GM12878 (cell line): ENCODE measurements at regions not wholly inside any gene's neighbourhood (a gene's known extent, or its start where the extent isn't known, plus 50 kb on each side); places are given as distances from the start of the nearest gene placed in this dataset.

ENCODE experiments used
- ATAC-seq: fragments of 200-7000 bp; cut with Tn5 transposase; 3 replicates; pipeline ENCODE4 v1.9.1; 2020; ENCODE audit warnings: mild to moderate bottlenecking, moderate library complexity
- BruUV-seq: library from RNA; stranded (reverse); fragments of 400-500 nt; replicated peaks from 2 replicates; lab custom pipeline; 2021; lab: Mats Ljungman, UMichigan
- CTCF ChIA-PET: fragments of 300-600 bp; sonication (Branson Sonifier 250); formaldehyde crosslinking; extraction: SDS; loops from one replicate; lab custom pipeline; 2021; ENCODE audit warnings: inconsistent platforms; lab: Yijun Ruan, JAX
- POLR2A ChIA-PET: fragments of 350-600 bp; formaldehyde crosslinking; extraction: SDS; loops from one replicate; lab custom pipeline; 2021; ENCODE audit warnings: inconsistent platforms; lab: Charles Lee
- RAD21 ChIA-PET: fragments of 300-600 bp; sonication (Branson Sonifier 250); formaldehyde crosslinking; loops from one replicate; lab custom pipeline; 2023; ENCODE audit warnings: antibody characterized with exemption; ENCODE audit not compliant: unreplicated experiment; lab: Charles Lee
- SMC1A ChIA-PET: fragments of 300-600 bp; sonication (Branson Sonifier 250); formaldehyde crosslinking; loops from one replicate; lab custom pipeline; 2023; ENCODE audit not compliant: unreplicated experiment, uncharacterized antibody; lab: Charles Lee
- DNase-seq: peaks from one replicate; pipeline ENCODE4 v3.0.0-alpha.2; 2011; ENCODE audit warnings: low read depth, low spot score
- FAIRE-seq: peaks from 3 replicates; lab custom pipeline; 2011; peaks lifted over from hg19 to GRCh38; lab: Jason Lieb, UNC
- H2AFZ ChIP-seq: 2 replicates; pipeline ENCODE4 v1.6.0; 2011; ENCODE audit warnings: low read depth, low read length, control low read depth; ENCODE audit not compliant: control insufficient read depth
- H3K27ac ChIP-seq: 2 replicates; pipeline ENCODE4 v1.5.1; 2011; ENCODE audit warnings: control low read depth; ENCODE audit not compliant: control insufficient read depth, insufficient read depth
- H3K27me3 ChIP-seq, 2 experiments: replicated peaks in 1 of 2; 2 replicates each; pipeline versions ENCODE4 v1.6.0 to v1.6.1; 2011; ENCODE audit warnings: low read length in 1 of 2; ENCODE audit not compliant: control insufficient read depth in 2 of 2, insufficient read depth in 2 of 2
- H3K36me3 ChIP-seq, 2 experiments: 2 replicates each; pipeline ENCODE4 v1.5.1; 2011; ENCODE audit warnings: low read length in 1 of 2; ENCODE audit not compliant: control insufficient read depth in 2 of 2, insufficient read depth in 2 of 2
- H3K4me1 ChIP-seq: 2 replicates; pipeline ENCODE4 v1.6.1; 2011; ENCODE audit warnings: mild to moderate bottlenecking, low read length, moderate library complexity, mixed read lengths; ENCODE audit not compliant: control insufficient read depth, insufficient read depth
- H3K4me2 ChIP-seq: 2 replicates; pipeline ENCODE4 v1.6.0; 2011; ENCODE audit warnings: control low read depth; ENCODE audit not compliant: control insufficient read depth, insufficient read depth
- H3K4me3 ChIP-seq: fragments of 200-600 bp; sonication (generic); 2 replicates; pipeline ENCODE4 v1.5.1; 2016
- H3K79me2 ChIP-seq: 2 replicates; pipeline ENCODE4 v1.6.0; 2011; ENCODE audit warnings: low read length; ENCODE audit not compliant: control insufficient read depth, insufficient read depth
- H3K9ac ChIP-seq: 2 replicates; pipeline ENCODE4 v1.8.0; 2011; ENCODE audit warnings: low read length, control low read depth, mixed read lengths; ENCODE audit not compliant: control insufficient read depth, insufficient read depth
- H3K9me3 ChIP-seq: replicated peaks from 3 replicates; pipeline ENCODE4 v1.5.1; 2011; ENCODE audit warnings: mild to moderate bottlenecking, low read length; ENCODE audit not compliant: control insufficient read depth, insufficient read depth
- H4K20me1 ChIP-seq: 2 replicates; pipeline ENCODE4 v1.6.0; 2011; ENCODE audit not compliant: control insufficient read depth, insufficient read depth
- BACH1 ChIP-seq: fragments of 450-650 bp; IDR thresholded peaks from 2 replicates; pipeline ENCODE4 v1.6.1; 2017; ENCODE audit warnings: mild to moderate bottlenecking, borderline replicate concordance
- JUND ChIP-seq: IDR thresholded peaks from 2 replicates; pipeline ENCODE4 v1.6.1; 2012; ENCODE audit warnings: low read depth, mild to moderate bottlenecking, low read length, improper control_type of control experiment, moderate library complexity
- SMAD1 ChIP-seq: fragments of 450-650 bp; IDR thresholded peaks from 2 replicates; pipeline ENCODE4 v1.6.1; 2018; ENCODE audit warnings: mild to moderate bottlenecking, low read depth; ENCODE audit not compliant: partially characterized antibody
- USF1 ChIP-seq: IDR thresholded peaks from 2 replicates; pipeline ENCODE4 v1.6.1; 2011; ENCODE audit warnings: borderline replicate concordance, low read depth, mild to moderate bottlenecking, moderate library complexity, mixed read lengths, low read length; ENCODE audit not compliant: insufficient read depth; ENCODE audit errors: extremely low read length
- USF2 ChIP-seq: IDR thresholded peaks from 2 replicates; pipeline ENCODE4 v1.6.1; 2011; ENCODE audit warnings: low read depth, low read length, improper control_type of control experiment, borderline replicate concordance
- ZBTB40 ChIP-seq: fragments of 450-650 bp; IDR thresholded peaks from 2 replicates; pipeline ENCODE4 v1.6.1; 2016; ENCODE audit warnings: mild to moderate bottlenecking, moderate library complexity, borderline replicate concordance
- WGBS: methylation state at CpG from one replicate; pipeline ENCODE4 v1.1.6; 2016; ENCODE audit warnings: low lambda C conversion rate; ENCODE audit not compliant: insufficient replicate concordance, insufficient coverage; ENCODE audit errors: missing lambda C conversion rate; 5-methylcytosine and 5-hydroxymethylcytosine counted together
- in situ Hi-C: fragments of 300-500 bp; cut with MboI; formaldehyde crosslinking; loops from 9 replicates; pipeline ENCODE4 v1.14.3; 2018; ENCODE audit warnings: mixed read lengths
- intact Hi-C: fragments of 100-400 bp; cut with micrococcal nuclease; formaldehyde crosslinking; loops from one replicate; pipeline ENCODE4 v1.14.2; 2022; ENCODE audit not compliant: unreplicated experiment

GRCh38 chr1:170357750-170358149, 174.2 kb upstream of the GORAB start:
- BruUV-seq, result no TSS peak
- Histone ChIP-seq H3K4me3 (no peak overlapping the region), H3K4me1 (no peaks in the 10 kb centered on the region), H3K79me2 (no peaks in the 10 kb centered on the region), H3K27ac (no peak overlapping the region), H3K27me3 (no peaks in the 10 kb centered on the region), H3K9me3 (no peaks in the 10 kb centered on the region), H3K36me3 (no peaks in the 10 kb centered on the region), H4K20me1 (no peaks in the 10 kb centered on the region), H3K9ac (no peak overlapping the region), H3K4me2 (no peak overlapping the region), H2AFZ (no peak overlapping the region)
- ChIA-PET RAD21 (no interaction called here), CTCF (no interaction called here), POLR2A (interaction anchor here (0.5 kb wide), 1 partner anchor 160 kb away, joined by 4 read pairs; no protein-coding TSS in a partner anchor), SMC1A (no interaction called here)
- TF ChIP-seq USF2 (no peak), ZBTB40 (no peak), USF1 (no peak), JUND (no peak), BACH1 (no peak), SMAD1 (no peak)
- intact Hi-C loops (no loop called here), in situ Hi-C loops (no loop called here)
- ATAC-seq (no peak), FAIRE-seq (no peak), DNase-seq (no peak)
- 41% methylated on average over 1 of the region's 1 CpG for WGBS
